LNCaP clone FGC (cell line): ENCODE measurements at regions not wholly inside any gene's neighbourhood (a gene's known extent, or its start where the extent isn't known, plus 50 kb on each side); places are given as distances from the start of the nearest gene placed in this dataset.

Experiments used
- DNase-seq: peaks from one replicate; pipeline ENCODE4 v3.0.0-alpha.2; 2011; ENCODE audit warnings: low read depth
- H3K4me3 ChIP-seq: 2 replicates; pipeline ENCODE4 v1.5.1; 2011; ENCODE audit warnings: mild to moderate bottlenecking, low read depth, low read length, control low read depth
- TF ChIP-seq, protein P1 (sequence below): IDR thresholded peaks from 2 replicates; pipeline ENCODE4 v1.5.1; 2012; ENCODE audit warnings: mild to moderate bottlenecking; ENCODE audit not compliant: control insufficient read depth, insufficient read depth; ENCODE audit errors: extremely low read depth

DNA sequence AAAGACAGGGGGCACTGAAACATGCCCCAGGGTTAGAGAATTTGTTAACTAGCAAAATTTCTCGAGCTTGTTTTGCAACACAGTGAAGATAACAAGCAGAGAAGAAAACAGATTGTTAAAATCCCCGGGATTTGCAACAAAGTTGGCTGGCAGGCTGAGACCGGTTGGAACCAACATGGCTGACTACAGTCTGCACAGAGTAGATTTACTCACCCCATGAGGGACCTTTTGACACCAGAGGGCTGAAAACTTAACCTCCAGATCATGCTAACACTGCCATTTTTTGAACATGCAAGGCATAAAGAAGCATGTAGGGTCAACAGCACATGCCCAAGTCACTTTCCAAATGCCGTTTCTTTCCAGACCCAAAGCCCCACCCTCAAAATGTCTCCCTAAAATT is 95.2 kb upstream of the TMEM26 start:
- TF ChIP-seq, protein P1, sequence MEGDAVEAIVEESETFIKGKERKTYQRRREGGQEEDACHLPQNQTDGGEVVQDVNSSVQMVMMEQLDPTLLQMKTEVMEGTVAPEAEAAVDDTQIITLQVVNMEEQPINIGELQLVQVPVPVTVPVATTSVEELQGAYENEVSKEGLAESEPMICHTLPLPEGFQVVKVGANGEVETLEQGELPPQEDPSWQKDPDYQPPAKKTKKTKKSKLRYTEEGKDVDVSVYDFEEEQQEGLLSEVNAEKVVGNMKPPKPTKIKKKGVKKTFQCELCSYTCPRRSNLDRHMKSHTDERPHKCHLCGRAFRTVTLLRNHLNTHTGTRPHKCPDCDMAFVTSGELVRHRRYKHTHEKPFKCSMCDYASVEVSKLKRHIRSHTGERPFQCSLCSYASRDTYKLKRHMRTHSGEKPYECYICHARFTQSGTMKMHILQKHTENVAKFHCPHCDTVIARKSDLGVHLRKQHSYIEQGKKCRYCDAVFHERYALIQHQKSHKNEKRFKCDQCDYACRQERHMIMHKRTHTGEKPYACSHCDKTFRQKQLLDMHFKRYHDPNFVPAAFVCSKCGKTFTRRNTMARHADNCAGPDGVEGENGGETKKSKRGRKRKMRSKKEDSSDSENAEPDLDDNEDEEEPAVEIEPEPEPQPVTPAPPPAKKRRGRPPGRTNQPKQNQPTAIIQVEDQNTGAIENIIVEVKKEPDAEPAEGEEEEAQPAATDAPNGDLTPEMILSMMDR, result no peak
- no peak overlapping the region for H3K4me3 ChIP-seq
- DNase-seq, result no peak

- TF ChIP-seq, protein P1, result no peak
- DNase-seq, result no peak
- H3K4me3 ChIP-seq, result no peak overlapping the region
These were observed 94.1 kb upstream of the TMEM26 start for GRCh38 chr10:61547297-61547696.

- TF ChIP-seq, protein P1, result no peak
- H3K4me3 ChIP-seq, result no peak overlapping the region
- no peak for DNase-seq
These were observed 92.0 kb upstream of the TMEM26 start for GRCh38 chr10:61545170-61545569.

GRCh38 chr10:61543831-61544230 is 90.7 kb upstream of the TMEM26 start:
- no peak overlapping the region for H3K4me3 ChIP-seq
- DNase-seq, result no peak
- TF ChIP-seq, protein P1, result no peak

- H3K4me3 ChIP-seq, result no peak overlapping the region
- DNase-seq, result no peak
- TF ChIP-seq, protein P1, result no peak
These were observed 89.4 kb upstream of the TMEM26 start for GRCh38 chr10:61542596-61542995.

DNA sequence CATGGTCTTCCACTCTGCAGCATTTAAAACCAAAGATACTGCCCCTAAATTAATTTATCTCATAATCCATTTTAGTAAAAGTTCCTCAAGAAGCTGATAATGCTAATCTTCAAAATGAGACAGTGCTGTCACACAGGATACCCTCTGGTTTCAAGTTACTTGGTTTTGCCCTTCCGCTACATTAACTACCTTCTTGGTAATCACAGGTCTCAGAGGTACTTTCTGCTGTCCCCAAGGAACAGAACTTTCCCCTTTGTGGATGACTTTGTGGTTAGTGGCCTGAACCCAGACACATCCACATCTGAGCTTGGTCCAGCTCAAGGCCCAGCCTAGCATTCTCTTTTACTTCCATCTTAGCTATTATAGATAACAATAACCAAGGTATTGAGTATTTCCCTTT is 88.8 kb upstream of the TMEM26 start:
- no peak for DNase-seq
- TF ChIP-seq, protein P1, result no peak
- H3K4me3 ChIP-seq, result no peak overlapping the region

DNA sequence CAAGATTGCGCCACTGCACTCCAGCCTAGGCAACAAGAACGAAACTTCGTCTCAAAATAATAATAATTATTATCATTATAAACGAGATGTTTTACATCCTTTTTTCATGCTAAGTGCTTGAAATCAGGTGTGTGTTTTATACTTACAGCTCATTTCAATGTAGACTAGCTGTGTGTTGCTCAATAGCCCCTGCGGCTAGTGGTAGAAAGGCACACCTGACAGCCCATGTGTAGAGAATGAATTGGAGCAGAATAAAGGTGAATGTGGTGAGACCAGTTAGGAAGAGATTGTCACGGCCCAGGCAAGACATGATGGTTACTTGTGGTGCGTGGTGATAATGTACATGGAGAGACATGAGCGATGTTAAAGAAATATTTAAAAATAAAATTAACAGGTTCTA is 86.7 kb upstream of the TMEM26 start:
- no peak for DNase-seq
- no peak overlapping the region for H3K4me3 ChIP-seq
- TF ChIP-seq, protein P1, result no peak
